B cell (primary cell): ENCODE measurements at regions not wholly inside any gene's neighbourhood (a gene's known extent, or its start where the extent isn't known, plus 50 kb on each side); places are given as distances from the start of the nearest gene placed in this dataset.

ENCODE experiments used
- CTCF ChIP-seq: fragments of 200-600 bp; IDR thresholded peaks from one replicate; pipeline ENCODE4 v1.8.0; 2022; ENCODE audit warnings: antibody characterized with exemption, mild to moderate bottlenecking
- EZH2 ChIP-seq: IDR thresholded peaks from 2 replicates; pipeline ENCODE4 v1.6.1; 2012; ENCODE audit warnings: borderline replicate concordance, low read depth, mild to moderate bottlenecking, moderate library complexity, low read length; ENCODE audit not compliant: insufficient read depth, poor library complexity, severe bottlenecking

- TF ChIP-seq CTCF: no peak
- TF ChIP-seq EZH2: no peak
Observed at GRCh38 chr3:104032283-104032682, 1334.4 kb upstream of the ALCAM start.
